ENCODE measurements at regions not wholly inside any gene's neighbourhood (a gene's known extent, or its start where the extent isn't known, plus 50 kb on each side); places are given as distances from the start of the nearest gene placed in this dataset.
A peak's percentile ranks its signal among the peaks of the same experiment; 100 is the strongest.

- peak; percentile 67 for ATAC-seq (ENCODE audit: low read depth)
- peak; percentile 10 for TF ChIP-seq CTCF (IDR thresholded peaks at IDR 0.05; ENCODE audit: poor library complexity, severe bottlenecking)
- Histone ChIP-seq H3K27ac (ENCODE audit: poor library complexity, severe bottlenecking) (peak overlapping the region; percentile 58), H3K4me3 (ENCODE audit: severe bottlenecking) (no peak overlapping the region), H3K9me3 (ENCODE audit: severe bottlenecking) (no peaks in the 10 kb centered on the region), H3K27me3 (ENCODE audit: insufficient read depth, poor library complexity, severe bottlenecking) (no peaks in the 10 kb centered on the region), H3K4me1 (ENCODE audit: insufficient read depth, poor library complexity, severe bottlenecking) (peaks cover 34% of the 10 kb centered on the region), H3K36me3 (ENCODE audit: low read depth) (no peaks in the 10 kb centered on the region)
- peak; percentile 65 for DNase-seq (ENCODE audit: low spot score)
Observed at GRCh38 chr12:127270193-127270592, 996.8 kb upstream of the TMEM132C start.

- no peaks in the 10 kb centered on the region for H3K36me3 ChIP-seq (ENCODE audit: low read depth)
Observed at GRCh38 chr12:127271776-127272175, 995.2 kb upstream of the TMEM132C start.

GRCh38 chr12:127272864-127273263 is 994.1 kb upstream of the TMEM132C start:
- Histone ChIP-seq H3K36me3 (ENCODE audit: low read depth) (no peaks in the 10 kb centered on the region), H3K4me1 (ENCODE audit: insufficient read depth, poor library complexity, severe bottlenecking) (peaks cover 34% of the 10 kb centered on the region), H3K4me3 (ENCODE audit: severe bottlenecking) (no peak overlapping the region), H3K27ac (ENCODE audit: poor library complexity, severe bottlenecking) (peak overlapping the region; percentile 90), H3K9me3 (ENCODE audit: severe bottlenecking) (no peaks in the 10 kb centered on the region), H3K27me3 (ENCODE audit: insufficient read depth, poor library complexity, severe bottlenecking) (no peaks in the 10 kb centered on the region)
- TF ChIP-seq CTCF (IDR thresholded peaks at IDR 0.05; ENCODE audit: poor library complexity, severe bottlenecking), result no peak
- DNase-seq (ENCODE audit: low spot score) (peak; percentile 69), ATAC-seq (ENCODE audit: low read depth) (peak; percentile 59)

More at GRCh38 chr12:127271776-127272175, 995.2 kb upstream of the TMEM132C start:
- no peak for TF ChIP-seq CTCF (IDR thresholded peaks at IDR 0.05; ENCODE audit: poor library complexity, severe bottlenecking)
- H3K9me3 ChIP-seq (ENCODE audit: severe bottlenecking), result no peaks in the 10 kb centered on the region
- peak overlapping the region; percentile 90 for H3K27ac ChIP-seq (ENCODE audit: poor library complexity, severe bottlenecking)
- no peak for DNase-seq (ENCODE audit: low spot score)
- ATAC-seq (ENCODE audit: low read depth), result no peak
- H3K27me3 ChIP-seq (ENCODE audit: insufficient read depth, poor library complexity, severe bottlenecking), result no peaks in the 10 kb centered on the region
- H3K4me3 ChIP-seq (ENCODE audit: severe bottlenecking), result no peak overlapping the region
- H3K4me1 ChIP-seq (ENCODE audit: insufficient read depth, poor library complexity, severe bottlenecking), result peaks cover 34% of the 10 kb centered on the region

GRCh38 chr12:127273626-127274025 is 993.3 kb upstream of the TMEM132C start:
- no peaks in the 10 kb centered on the region for H3K9me3 ChIP-seq (ENCODE audit: severe bottlenecking)
- ATAC-seq (ENCODE audit: low read depth) (peak; percentile 88), DNase-seq (ENCODE audit: low spot score) (no peak)
- no peak for TF ChIP-seq CTCF (IDR thresholded peaks at IDR 0.05; ENCODE audit: poor library complexity, severe bottlenecking)
- H3K4me1 ChIP-seq (ENCODE audit: insufficient read depth, poor library complexity, severe bottlenecking), result peaks cover 34% of the 10 kb centered on the region
- no peaks in the 10 kb centered on the region for H3K36me3 ChIP-seq (ENCODE audit: low read depth)
- H3K27me3 ChIP-seq (ENCODE audit: insufficient read depth, poor library complexity, severe bottlenecking), result no peaks in the 10 kb centered on the region
- no peak overlapping the region for H3K4me3 ChIP-seq (ENCODE audit: severe bottlenecking)
- H3K27ac ChIP-seq (ENCODE audit: poor library complexity, severe bottlenecking), result peak overlapping the region; percentile 90

- no peaks in the 10 kb centered on the region for H3K9me3 ChIP-seq (ENCODE audit: severe bottlenecking)
- H3K4me3 ChIP-seq (ENCODE audit: severe bottlenecking), result no peak overlapping the region
- no peaks in the 10 kb centered on the region for H3K27me3 ChIP-seq (ENCODE audit: insufficient read depth, poor library complexity, severe bottlenecking)
- no peak for TF ChIP-seq CTCF (IDR thresholded peaks at IDR 0.05; ENCODE audit: poor library complexity, severe bottlenecking)
- H3K4me1 ChIP-seq (ENCODE audit: insufficient read depth, poor library complexity, severe bottlenecking), result peaks cover 29% of the 10 kb centered on the region
- ATAC-seq (ENCODE audit: low read depth) (no peak), DNase-seq (ENCODE audit: low spot score) (no peak)
- no peak overlapping the region for H3K27ac ChIP-seq (ENCODE audit: poor library complexity, severe bottlenecking)
- H3K36me3 ChIP-seq (ENCODE audit: low read depth), result no peaks in the 10 kb centered on the region
Observed at GRCh38 chr12:127275416-127275815, 991.6 kb upstream of the TMEM132C start.
